ENCODE measurements at regions not wholly inside any gene's neighbourhood (a gene's known extent, or its start where the extent isn't known, plus 50 kb on each side); places are given as distances from the start of the nearest gene placed in this dataset.

DNA sequence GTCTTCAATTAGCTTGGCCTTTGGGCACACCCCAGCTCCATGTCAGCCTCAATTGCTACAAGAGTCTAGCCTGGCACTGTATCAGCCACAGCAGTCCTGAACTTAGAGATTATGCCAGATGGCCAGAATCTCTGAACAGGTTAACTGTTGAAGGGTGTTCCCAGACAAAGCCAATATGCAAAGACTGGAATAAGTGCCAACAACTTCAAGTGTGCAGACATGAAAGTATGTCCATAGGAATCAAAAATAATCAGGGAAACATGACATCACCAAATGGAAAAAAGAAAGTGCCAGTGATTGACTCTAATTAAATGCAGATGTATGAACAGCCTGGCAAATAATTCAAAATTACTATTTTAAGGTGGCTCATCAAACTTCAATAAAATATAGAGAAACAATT is 98.5 kb upstream of the DOCK10 start:
- Histone ChIP-seq H3K79me2 (ENCODE audit: control insufficient read depth, insufficient read depth, low read length) (no peaks in the 10 kb centered on the region), H3K4me1 (replicated peaks in 1 of 2; ENCODE audit: control insufficient read depth in 2 of 2, insufficient read depth in 2 of 2, low read length in 2 of 2) (no peaks in the 10 kb centered on the region), H3K4me3 (no peak overlapping the region), H3K27ac (ENCODE audit: extremely low read depth, low read depth, low read length) (no peak overlapping the region), H3K9me1 (ENCODE audit: control insufficient read depth, insufficient read depth, low read length) (no peaks in the 10 kb centered on the region), H4K20me1 (replicated peaks; ENCODE audit: control insufficient read depth, insufficient read depth, low read length) (no peaks in the 10 kb centered on the region), H3K4me2 (ENCODE audit: insufficient read depth, low read length) (no peak overlapping the region), H3K9me3 (replicated peaks; ENCODE audit: control insufficient read depth, insufficient read depth, low read depth, low read length) (no peaks in the 10 kb centered on the region), H3K9ac (ENCODE audit: insufficient read depth in 1 of 2, low read depth in 2 of 2, low read length in 2 of 2) (no peak overlapping the region), H2AFZ (ENCODE audit: low read depth, low read length) (no peak overlapping the region), H3K36me3 (ENCODE audit: control insufficient read depth, insufficient read depth, low read length) (no peaks in the 10 kb centered on the region), H3K27me3 (ENCODE audit: control insufficient read depth in 2 of 2, insufficient read depth in 2 of 2, low read length in 2 of 2) (no peaks in the 10 kb centered on the region)
- no peak for TF ChIP-seq CBFA2T3 (IDR thresholded peaks at IDR 0.05)
- no peak for TF ChIP-seq ZNF780A (CRISPR knock-in tag; IDR thresholded peaks at IDR 0.05)
- no peak for TF ChIP-seq IRF1 (CRISPR knock-in tag; IDR thresholded peaks at IDR 0.05; ENCODE audit: borderline replicate concordance)
- TF ChIP-seq, protein P1, sequence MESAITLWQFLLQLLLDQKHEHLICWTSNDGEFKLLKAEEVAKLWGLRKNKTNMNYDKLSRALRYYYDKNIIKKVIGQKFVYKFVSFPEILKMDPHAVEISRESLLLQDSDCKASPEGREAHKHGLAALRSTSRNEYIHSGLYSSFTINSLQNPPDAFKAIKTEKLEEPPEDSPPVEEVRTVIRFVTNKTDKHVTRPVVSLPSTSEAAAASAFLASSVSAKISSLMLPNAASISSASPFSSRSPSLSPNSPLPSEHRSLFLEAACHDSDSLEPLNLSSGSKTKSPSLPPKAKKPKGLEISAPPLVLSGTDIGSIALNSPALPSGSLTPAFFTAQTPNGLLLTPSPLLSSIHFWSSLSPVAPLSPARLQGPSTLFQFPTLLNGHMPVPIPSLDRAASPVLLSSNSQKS (CRISPR knock-in tag; IDR thresholded peaks at IDR 0.05): no peak
- TF ChIP-seq SMARCA5 (IDR thresholded peaks at IDR 0.05): no peak
- no peak for TF ChIP-seq ZNF76 (CRISPR knock-in tag; IDR thresholded peaks at IDR 0.05; ENCODE audit: borderline replicate concordance)
- no peak for TF ChIP-seq TFAM (CRISPR knock-in tag; conservative IDR thresholded peaks at IDR 0.05)
- no peak for TF ChIP-seq CHD4 (IDR thresholded peaks at IDR 0.05; ENCODE audit: insufficient read depth, insufficient replicate concordance, low read depth, low read length, poor library complexity, severe bottlenecking)
- in situ Hi-C loops (cut with MboI): no loop called here
- no TSS peak for BruUV-seq (replicated peaks)
- no peak for DNase-seq (ENCODE audit: extremely low read depth in 1 of 4, low spot score in 3 of 4)
- no peak for ATAC-seq
- no peak for FAIRE-seq
- intact Hi-C loops (cut with micrococcal nuclease): no loop called here
- ChIA-PET CTCF (ENCODE audit: low intra/inter-chr PET ratio) (no interaction called here), POLR2A (no interaction called here)
